ENCODE measurements at regions not wholly inside any gene's neighbourhood (a gene's known extent, or its start where the extent isn't known, plus 50 kb on each side); places are given as distances from the start of the nearest gene placed in this dataset.
A peak's percentile ranks its signal among the peaks of the same experiment; 100 is the strongest.
"Not testable (repeated sequence)": the region's sequence is repeated elsewhere in the genome, so short reads cannot be mapped to it uniquely, and the experiment has no call there.

- H3K36me3 ChIP-seq (ENCODE audit: control insufficient read depth, insufficient read depth, low read length, severe bottlenecking) = no peaks in the 10 kb centered on the region
- no peak overlapping the region for H3K4me3 ChIP-seq (ENCODE audit: low read length)
These were observed 76.3 kb downstream of the DRAM2 start for GRCh38 chr1:111063595-111063994.

GRCh38 chr1:111062624-111063023, 77.3 kb downstream of the DRAM2 start:
- Histone ChIP-seq H3K9me3 (ENCODE audit: control insufficient read depth, low read length) (peaks cover 31% of the 10 kb centered on the region), H3K4me1 (ENCODE audit: control insufficient read depth, insufficient read depth, low read length) (no peaks in the 10 kb centered on the region), H3K27me3 (replicated peaks; ENCODE audit: control insufficient read depth, insufficient read depth, low read length) (no peaks in the 10 kb centered on the region), H3K4me3 (ENCODE audit: low read length) (no peak overlapping the region), H3K9ac (ENCODE audit: low read length) (no peak overlapping the region), H3K36me3 (ENCODE audit: control insufficient read depth, insufficient read depth, low read length, severe bottlenecking) (no peaks in the 10 kb centered on the region)
- DNase-seq (ENCODE audit: low read depth) = no peak

More at GRCh38 chr1:111063595-111063994, 76.3 kb downstream of the DRAM2 start:
- no peak for DNase-seq (ENCODE audit: low read depth)
- Histone ChIP-seq H3K9ac (ENCODE audit: low read length) (no peak overlapping the region), H3K9me3 (ENCODE audit: control insufficient read depth, low read length) (peaks cover 34% of the 10 kb centered on the region), H3K27me3 (replicated peaks; ENCODE audit: control insufficient read depth, insufficient read depth, low read length) (no peaks in the 10 kb centered on the region), H3K4me1 (ENCODE audit: control insufficient read depth, insufficient read depth, low read length) (no peaks in the 10 kb centered on the region)

- Histone ChIP-seq H3K36me3 (ENCODE audit: control insufficient read depth, insufficient read depth, low read length, severe bottlenecking) (no peaks in the 10 kb centered on the region), H3K9ac (ENCODE audit: low read length) (no peak overlapping the region), H3K4me3 (ENCODE audit: low read length) (no peak overlapping the region), H3K9me3 (ENCODE audit: control insufficient read depth, low read length) (peaks cover 31% of the 10 kb centered on the region), H3K4me1 (ENCODE audit: control insufficient read depth, insufficient read depth, low read length) (no peaks in the 10 kb centered on the region), H3K27me3 (replicated peaks; ENCODE audit: control insufficient read depth, insufficient read depth, low read length) (no peaks in the 10 kb centered on the region)
- no peak for DNase-seq (ENCODE audit: low read depth)
These were observed 77.8 kb downstream of the DRAM2 start for GRCh38 chr1:111062081-111062480.

GRCh38 chr1:111054656-111055055, 85.2 kb downstream of the DRAM2 start:
- H3K4me3 ChIP-seq (ENCODE audit: low read length) = no peak overlapping the region
- no peak for DNase-seq (ENCODE audit: low read depth)
- H3K27me3 ChIP-seq (replicated peaks; ENCODE audit: control insufficient read depth, insufficient read depth, low read length) = no peaks in the 10 kb centered on the region

GRCh38 chr1:111052246-111052645, 87.6 kb downstream of the DRAM2 start:
- no peak overlapping the region for H3K4me3 ChIP-seq (ENCODE audit: low read length)
- no peaks in the 10 kb centered on the region for H3K36me3 ChIP-seq (ENCODE audit: control insufficient read depth, insufficient read depth, low read length, severe bottlenecking)
- H3K4me1 ChIP-seq (ENCODE audit: control insufficient read depth, insufficient read depth, low read length) = no peaks in the 10 kb centered on the region
- H3K27me3 ChIP-seq (replicated peaks; ENCODE audit: control insufficient read depth, insufficient read depth, low read length) = no peaks in the 10 kb centered on the region
- DNase-seq (ENCODE audit: low read depth) = peak; percentile 58
- no peaks in the 10 kb centered on the region for H3K9me3 ChIP-seq (ENCODE audit: control insufficient read depth, low read length)
- H3K9ac ChIP-seq (ENCODE audit: low read length) = no peak overlapping the region

More at GRCh38 chr1:111054656-111055055, 85.2 kb downstream of the DRAM2 start:
- no peak overlapping the region for H3K9ac ChIP-seq (ENCODE audit: low read length)
- no peaks in the 10 kb centered on the region for H3K4me1 ChIP-seq (ENCODE audit: control insufficient read depth, insufficient read depth, low read length)
- H3K36me3 ChIP-seq (ENCODE audit: control insufficient read depth, insufficient read depth, low read length, severe bottlenecking) = no peaks in the 10 kb centered on the region
- H3K9me3 ChIP-seq (ENCODE audit: control insufficient read depth, low read length) = no peaks in the 10 kb centered on the region

- not testable (repeated sequence) for H3K4me1 ChIP-seq (ENCODE audit: control insufficient read depth, insufficient read depth, low read length); H3K27me3 ChIP-seq (replicated peaks; ENCODE audit: control insufficient read depth, insufficient read depth, low read length); H3K9me3 ChIP-seq (ENCODE audit: control insufficient read depth, low read length); H3K4me3 ChIP-seq (ENCODE audit: low read length); H3K36me3 ChIP-seq (ENCODE audit: control insufficient read depth, insufficient read depth, low read length, severe bottlenecking); DNase-seq (ENCODE audit: low read depth); H3K9ac ChIP-seq (ENCODE audit: low read length)
These were observed 84.5 kb upstream of the LRIF1 start for GRCh38 chr1:111048253-111048652.

GRCh38 chr1:111045033-111045722, 81.5 kb upstream of the LRIF1 start:
- H3K9ac ChIP-seq (ENCODE audit: low read length) = no peak overlapping the region
- no peaks in the 10 kb centered on the region for H3K4me1 ChIP-seq (ENCODE audit: control insufficient read depth, insufficient read depth, low read length)
- H3K4me3 ChIP-seq (ENCODE audit: low read length) = no peak overlapping the region
- peak; percentile 62 for DNase-seq (ENCODE audit: low read depth)
- no peaks in the 10 kb centered on the region for H3K27me3 ChIP-seq (replicated peaks; ENCODE audit: control insufficient read depth, insufficient read depth, low read length)
- H3K9me3 ChIP-seq (ENCODE audit: control insufficient read depth, low read length) = no peaks in the 10 kb centered on the region
- H3K36me3 ChIP-seq (ENCODE audit: control insufficient read depth, insufficient read depth, low read length, severe bottlenecking) = no peaks in the 10 kb centered on the region

- peak; percentile 78 for DNase-seq (ENCODE audit: low read depth)
- Histone ChIP-seq H3K4me1 (ENCODE audit: control insufficient read depth, insufficient read depth, low read length) (no peaks in the 10 kb centered on the region), H3K36me3 (ENCODE audit: control insufficient read depth, insufficient read depth, low read length, severe bottlenecking) (no peaks in the 10 kb centered on the region), H3K9me3 (ENCODE audit: control insufficient read depth, low read length) (no peaks in the 10 kb centered on the region), H3K9ac (ENCODE audit: low read length) (no peak overlapping the region), H3K27me3 (replicated peaks; ENCODE audit: control insufficient read depth, insufficient read depth, low read length) (no peaks in the 10 kb centered on the region), H3K4me3 (ENCODE audit: low read length) (no peak overlapping the region)
These were observed 68.7 kb upstream of the LRIF1 start for GRCh38 chr1:111032295-111032897.

- H3K36me3 ChIP-seq (ENCODE audit: control insufficient read depth, insufficient read depth, low read length, severe bottlenecking) = no peaks in the 10 kb centered on the region
- H3K9ac ChIP-seq (ENCODE audit: low read length) = no peak overlapping the region
- H3K27me3 ChIP-seq (replicated peaks; ENCODE audit: control insufficient read depth, insufficient read depth, low read length) = no peaks in the 10 kb centered on the region
- H3K9me3 ChIP-seq (ENCODE audit: control insufficient read depth, low read length) = no peaks in the 10 kb centered on the region
- peak; percentile 70 for DNase-seq (ENCODE audit: low read depth)
- H3K4me1 ChIP-seq (ENCODE audit: control insufficient read depth, insufficient read depth, low read length) = no peaks in the 10 kb centered on the region
- no peak overlapping the region for H3K4me3 ChIP-seq (ENCODE audit: low read length)
These were observed 66.9 kb upstream of the LRIF1 start for GRCh38 chr1:111030590-111030989.

GRCh38 chr1:111025109-111025508, 61.4 kb upstream of the LRIF1 start:
- Histone ChIP-seq H3K27me3 (replicated peaks; ENCODE audit: control insufficient read depth, insufficient read depth, low read length) (no peaks in the 10 kb centered on the region), H3K4me3 (ENCODE audit: low read length) (no peak overlapping the region), H3K36me3 (ENCODE audit: control insufficient read depth, insufficient read depth, low read length, severe bottlenecking) (no peaks in the 10 kb centered on the region), H3K9ac (ENCODE audit: low read length) (no peak overlapping the region), H3K4me1 (ENCODE audit: control insufficient read depth, insufficient read depth, low read length) (no peaks in the 10 kb centered on the region), H3K9me3 (ENCODE audit: control insufficient read depth, low read length) (no peaks in the 10 kb centered on the region)
- DNase-seq (ENCODE audit: low read depth) = no peak

- DNase-seq (ENCODE audit: low read depth) = no peak
- H3K9me3 ChIP-seq (ENCODE audit: control insufficient read depth, low read length) = no peaks in the 10 kb centered on the region
- H3K4me3 ChIP-seq (ENCODE audit: low read length) = no peak overlapping the region
- no peaks in the 10 kb centered on the region for H3K27me3 ChIP-seq (replicated peaks; ENCODE audit: control insufficient read depth, insufficient read depth, low read length)
- no peaks in the 10 kb centered on the region for H3K4me1 ChIP-seq (ENCODE audit: control insufficient read depth, insufficient read depth, low read length)
- no peak overlapping the region for H3K9ac ChIP-seq (ENCODE audit: low read length)
- H3K36me3 ChIP-seq (ENCODE audit: control insufficient read depth, insufficient read depth, low read length, severe bottlenecking) = no peaks in the 10 kb centered on the region
These were observed 51.5 kb upstream of the LRIF1 start for GRCh38 chr1:111015222-111015621.

Data from adipocyte (in vitro differentiated cells).